Endothelial cell of umbilical vein (primary cell): ENCODE measurements at regions not wholly inside any gene's neighbourhood (a gene's known extent, or its start where the extent isn't known, plus 50 kb on each side); places are given as distances from the start of the nearest gene placed in this dataset.

Source experiments
- BruUV-seq: library from RNA; stranded (reverse); fragments of 400-500 nt; replicated peaks from 2 replicates; lab custom pipeline; 2021; lab: Mats Ljungman, UMichigan
- CTCF ChIA-PET: fragments of 300-600, 350-600 bp; sonication (Branson Sonifier 250); formaldehyde crosslinking; loops from one replicate; lab custom pipeline; 2021; ENCODE audit warnings: antibody characterized with exemption, inconsistent platforms; lab: Charles Lee
- POLR2A ChIA-PET: fragments of 300-600, 350-600 bp; sonication (Branson Sonifier 250); formaldehyde crosslinking; loops from one replicate; lab custom pipeline; 2021; ENCODE audit warnings: antibody characterized with exemption, inconsistent platforms; lab: Charles Lee
- DNase-seq: peaks from one replicate; pipeline ENCODE4 v3.0.0-alpha.2; 2011; ENCODE audit warnings: low read depth, low spot score
- FAIRE-seq: peaks from 2 replicates; lab custom pipeline; 2011; peaks lifted over from hg19 to GRCh38; lab: Jason Lieb, UNC
- H2AFZ ChIP-seq: 2 replicates; pipeline ENCODE4 v1.6.0; 2012; ENCODE audit warnings: low read depth, low read length, control low read depth, inconsistent platforms
- H3K27ac ChIP-seq: 2 replicates; pipeline ENCODE4 v1.5.1; 2011; ENCODE audit warnings: low read depth, mild to moderate bottlenecking, control low read depth, low read length, moderate library complexity; ENCODE audit not compliant: insufficient read depth
- H3K27me3 ChIP-seq, 2 experiments: 2 replicates each; pipeline versions ENCODE4 v1.6.0 to v1.6.1; 2011; ENCODE audit warnings: low read length in 2 of 2, mixed read lengths in 1 of 2; ENCODE audit not compliant: control insufficient read depth in 2 of 2, insufficient read depth in 2 of 2
- H3K36me3 ChIP-seq, 2 experiments: 2 replicates in 1 of 2; 3 replicates in 1 of 2; pipeline ENCODE4 v1.5.1; 2011; ENCODE audit warnings: low read length in 2 of 2, mild to moderate bottlenecking in 1 of 2, moderate library complexity in 1 of 2; ENCODE audit not compliant: control insufficient read depth in 2 of 2, insufficient read depth in 2 of 2; ENCODE audit errors: extremely low read depth in 1 of 2
- H3K4me1 ChIP-seq: 3 replicates; pipeline ENCODE4 v1.5.1; 2011; ENCODE audit warnings: mild to moderate bottlenecking, low read length; ENCODE audit not compliant: control insufficient read depth, insufficient read depth; ENCODE audit errors: extremely low read depth
- H3K4me2 ChIP-seq: 2 replicates; pipeline ENCODE4 v1.6.1; 2011; ENCODE audit warnings: low read length, control low read depth, mixed read lengths; ENCODE audit not compliant: insufficient read depth
- H3K4me3 ChIP-seq, 3 experiments: fragments of 200-600 bp in 1 of 3; sonication (generic), shearing (Covaris generic) in 1 of 3; replicated peaks in 1 of 3; 2 replicates each; pipeline ENCODE4 v1.5.1; 2011 to 2016; ENCODE audit warnings: control low read depth in 3 of 3, low read length in 3 of 3, mild to moderate bottlenecking in 2 of 3, inconsistent platforms in 1 of 3, low read depth in 1 of 3, moderate library complexity in 1 of 3; ENCODE audit not compliant: insufficient read depth in 1 of 3
- H3K79me2 ChIP-seq: 2 replicates; pipeline ENCODE4 v1.6.0; 2012; ENCODE audit warnings: low read length, inconsistent platforms; ENCODE audit not compliant: control insufficient read depth, insufficient read depth
- H3K9ac ChIP-seq: replicated peaks from 2 replicates; pipeline ENCODE3; 2011; ENCODE audit warnings: low read length, control low read depth; ENCODE audit not compliant: insufficient read depth; ENCODE audit errors: extremely low read depth
- H3K9me1 ChIP-seq: replicated peaks from 3 replicates; pipeline ENCODE4 v1.6.0; 2011; ENCODE audit warnings: mild to moderate bottlenecking, low read length; ENCODE audit not compliant: control insufficient read depth, insufficient read depth; ENCODE audit errors: extremely low read depth
- H3K9me3 ChIP-seq: replicated peaks from 2 replicates; pipeline ENCODE4 v1.5.1; 2012; ENCODE audit warnings: low read length, inconsistent platforms; ENCODE audit not compliant: control insufficient read depth, insufficient read depth
- H4K20me1 ChIP-seq: replicated peaks from 2 replicates; pipeline ENCODE3; 2011; ENCODE audit warnings: mild to moderate bottlenecking, low read length; ENCODE audit not compliant: control insufficient read depth, insufficient read depth; ENCODE audit errors: extremely low read depth
- CTCF ChIP-seq, 2 donors: IDR thresholded peaks; 1 replicate in 1 of 2; 2 replicates in 1 of 2; pipeline ENCODE4 v1.5.1; 2011; ENCODE audit warnings: low read length in 2 of 2, mild to moderate bottlenecking in 2 of 2, moderate library complexity in 2 of 2, control low read depth in 1 of 2, inconsistent platforms in 1 of 2, low read depth in 1 of 2; ENCODE audit not compliant: insufficient read depth in 1 of 2; ENCODE audit errors: extremely low read depth in 1 of 2
- EZH2 ChIP-seq: IDR thresholded peaks from 2 replicates; pipeline ENCODE4 v1.6.1; 2012; ENCODE audit warnings: borderline replicate concordance, low read depth, mild to moderate bottlenecking, moderate library complexity, low read length, inconsistent platforms; ENCODE audit not compliant: severe bottlenecking
- FOS ChIP-seq: IDR thresholded peaks from 2 replicates; pipeline ENCODE4 v1.6.1; 2011; ENCODE audit warnings: mild to moderate bottlenecking, low read length, moderate library complexity, borderline replicate concordance; ENCODE audit not compliant: insufficient read depth
- GATA2 ChIP-seq: IDR thresholded peaks from 2 replicates; pipeline ENCODE4 v1.7.0; 2011; ENCODE audit warnings: low read depth, mild to moderate bottlenecking, moderate library complexity, mixed read lengths, low read length; ENCODE audit not compliant: insufficient read length, insufficient read depth
- JUN ChIP-seq: IDR thresholded peaks from 2 replicates; pipeline ENCODE4 v1.6.1; 2011; ENCODE audit warnings: borderline replicate concordance, low read depth; ENCODE audit not compliant: insufficient read length, insufficient read depth
- MAX ChIP-seq: IDR thresholded peaks from 2 replicates; pipeline ENCODE4 v1.6.1; 2011; ENCODE audit not compliant: insufficient read depth, insufficient read length
- MYC ChIP-seq: IDR thresholded peaks from one replicate; pipeline ENCODE4 v1.6.1; 2011; ENCODE audit warnings: mild to moderate bottlenecking, low read depth, low read length
- POLR2A ChIP-seq: IDR thresholded peaks from 2 replicates; pipeline ENCODE4 v1.6.1; 2012; ENCODE audit warnings: low read depth, mild to moderate bottlenecking, control low read depth, low read length
- POLR2AphosphoS5 ChIP-seq: IDR thresholded peaks from 2 replicates; pipeline ENCODE4 v1.6.1; 2012; ENCODE audit warnings: low read depth, mild to moderate bottlenecking, control low read depth, low read length, moderate library complexity; ENCODE audit not compliant: insufficient read depth
- dilution Hi-C: fragments of 300-500 bp; cut with MboI; formaldehyde crosslinking; loops from one replicate; pipeline ENCODE4 v1.15.0; 2019; ENCODE audit warnings: low sequenced_read_pairs; ENCODE audit not compliant: extremely low pct_ligation_motif_present
- intact Hi-C: fragments of 100-400 bp; cut with micrococcal nuclease; formaldehyde crosslinking; loops from one replicate; pipeline ENCODE4 v1.10.0; 2022

- Histone ChIP-seq H4K20me1 (no peaks in the 10 kb centered on the region), H3K36me3 (no peaks in the 10 kb centered on the region), H3K27ac (no peak overlapping the region), H3K79me2 (no peaks in the 10 kb centered on the region), H3K9me3 (peaks cover 3% of the 10 kb centered on the region), H3K9me1 (no peaks in the 10 kb centered on the region), H3K27me3 (no peaks in the 10 kb centered on the region), H3K4me3 (no peak overlapping the region), H3K4me2 (no peak overlapping the region), H2AFZ (no peak overlapping the region), H3K9ac (no peak overlapping the region), H3K4me1 (no peaks in the 10 kb centered on the region)
- FAIRE-seq (no peak), DNase-seq (no peak)
- dilution Hi-C loops = no loop called here
- TF ChIP-seq POLR2AphosphoS5 (no peak), MAX (no peak), CTCF (IDR thresholded peaks at IDR 0.05; ENCODE audit: extremely low read depth in 1 of 2, insufficient read depth in 1 of 2, low read depth in 1 of 2, low read length in 2 of 2) (no peak), JUN (no peak), POLR2A (no peak), MYC (no peak), GATA2 (no peak), EZH2 (no peak), FOS (no peak)
- ChIA-PET CTCF (no interaction called here), POLR2A (no interaction called here)
- intact Hi-C loops = no loop called here
- no TSS peak for BruUV-seq
Measured at GRCh38 chr4:180652533-180652932, 1590.7 kb upstream of the TENM3 start.
